HG02623 (cell line): ENCODE measurements at regions not wholly inside any gene's neighbourhood (a gene's known extent, or its start where the extent isn't known, plus 50 kb on each side); places are given as distances from the start of the nearest gene placed in this dataset.
"Not testable (repeated sequence)": the region's sequence is repeated elsewhere in the genome, so short reads cannot be mapped to it uniquely, and the experiment has no call there.

Experiments
- ATAC-seq: cut with Tn5 transposase; IDR thresholded peaks from one replicate; pipeline ENCODE4 v1.9.1; 2021; ENCODE audit warnings: moderate library complexity; ENCODE audit not compliant: unreplicated experiment

DNA sequence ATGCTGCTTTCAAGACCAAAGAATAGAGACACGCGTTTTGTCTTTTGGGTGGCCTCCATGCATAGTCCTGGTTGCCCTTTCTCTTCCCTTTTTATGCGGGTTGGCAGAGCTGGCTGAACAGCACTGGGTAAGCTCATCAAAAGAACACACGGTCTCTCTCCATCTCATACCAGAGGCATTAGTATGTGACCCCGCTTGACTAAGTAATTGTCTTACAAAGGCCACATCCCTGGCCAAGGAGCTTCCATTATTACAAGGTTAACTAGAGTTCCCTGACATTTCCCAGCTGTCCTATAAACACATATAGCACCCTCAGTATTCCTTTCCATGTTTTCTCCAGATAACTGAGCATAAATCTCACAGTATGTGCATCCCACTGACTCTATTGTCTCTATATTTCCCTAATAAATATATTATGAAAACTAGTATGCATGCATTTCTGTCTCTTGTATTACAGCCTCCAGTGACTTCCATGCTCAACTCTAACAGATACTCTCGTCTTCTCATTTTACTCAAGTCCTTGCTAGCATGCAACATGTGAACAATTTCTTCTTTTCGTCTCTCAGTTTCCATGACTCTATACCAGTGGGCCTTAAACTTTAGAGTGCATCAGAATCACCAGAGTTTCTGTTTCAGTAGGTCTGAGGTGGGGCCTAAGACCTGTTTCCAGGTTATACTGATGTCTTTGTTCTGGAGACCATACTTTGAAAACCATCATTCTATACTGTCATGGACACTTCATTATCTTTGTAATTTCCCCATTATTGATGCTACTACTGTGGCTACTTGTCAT, 247.7 kb upstream of the ARSJ start:
- peak; percentile 94 for ATAC-seq

DNA sequence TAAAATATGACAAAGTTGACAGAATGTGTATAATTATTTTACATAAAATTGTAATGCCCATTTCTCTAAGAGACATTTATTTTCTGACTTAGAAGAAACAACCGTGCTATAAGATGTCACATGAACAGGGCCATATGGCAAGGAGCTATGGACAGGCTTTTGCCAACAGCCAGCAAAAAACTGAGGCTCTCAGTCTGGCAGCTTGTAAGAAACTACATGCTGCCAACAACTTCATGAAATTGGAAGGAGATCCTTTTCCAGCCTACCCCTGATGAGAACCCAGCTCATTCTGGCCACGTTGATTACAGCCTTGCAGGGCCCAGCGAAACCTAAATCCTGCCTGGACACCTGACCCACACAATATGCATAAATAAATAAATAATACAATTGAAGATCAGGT, 250.3 kb upstream of the ARSJ start:
- ATAC-seq, result no peak

DNA sequence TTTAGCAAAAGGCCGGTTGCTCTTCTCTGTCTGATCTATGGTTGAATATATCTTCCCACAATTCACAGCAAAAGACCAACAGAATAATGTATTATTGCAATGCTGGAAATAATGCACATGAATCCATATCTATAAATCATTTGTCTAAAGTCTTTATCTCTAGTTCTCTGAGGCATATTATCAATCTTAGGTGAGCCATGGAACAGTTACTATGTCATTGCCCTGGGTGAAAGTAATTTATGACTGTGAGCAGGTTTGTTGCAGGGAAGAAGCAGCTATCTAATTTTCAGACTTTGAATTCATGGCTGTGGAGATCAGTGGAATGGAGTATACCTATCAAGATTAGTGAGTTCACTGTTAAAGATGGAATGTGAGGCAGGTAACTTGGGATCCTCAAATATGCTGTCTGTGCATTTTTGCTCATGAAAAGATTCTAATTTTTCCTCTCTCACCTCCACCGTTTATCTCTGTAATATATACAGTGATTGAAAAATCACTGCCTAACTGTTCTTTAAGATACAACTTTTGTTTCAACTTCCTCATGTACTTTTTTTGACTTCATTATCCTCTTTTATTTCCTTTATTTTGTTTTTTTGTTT, 256.8 kb upstream of the ARSJ start:
- no peak for ATAC-seq

DNA sequence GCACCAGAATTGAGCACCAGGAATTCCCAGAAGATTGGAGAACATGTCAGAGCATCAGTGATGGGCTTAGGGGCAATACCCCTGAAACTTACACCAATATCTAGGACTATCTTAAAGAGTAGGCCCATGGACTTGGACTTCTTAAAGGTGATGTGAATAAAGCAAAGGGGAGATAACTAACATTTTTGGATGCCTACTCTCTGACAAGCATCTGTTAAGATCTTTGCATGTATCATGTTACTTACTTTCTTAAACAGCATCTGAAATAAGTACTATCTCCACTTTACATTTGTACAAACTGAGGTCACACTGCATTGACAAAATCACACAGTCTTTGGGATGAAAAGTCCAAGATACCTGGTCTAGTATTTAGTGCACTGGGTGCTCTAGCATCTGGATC, 258.6 kb upstream of the ARSJ start:
- no peak for ATAC-seq

DNA sequence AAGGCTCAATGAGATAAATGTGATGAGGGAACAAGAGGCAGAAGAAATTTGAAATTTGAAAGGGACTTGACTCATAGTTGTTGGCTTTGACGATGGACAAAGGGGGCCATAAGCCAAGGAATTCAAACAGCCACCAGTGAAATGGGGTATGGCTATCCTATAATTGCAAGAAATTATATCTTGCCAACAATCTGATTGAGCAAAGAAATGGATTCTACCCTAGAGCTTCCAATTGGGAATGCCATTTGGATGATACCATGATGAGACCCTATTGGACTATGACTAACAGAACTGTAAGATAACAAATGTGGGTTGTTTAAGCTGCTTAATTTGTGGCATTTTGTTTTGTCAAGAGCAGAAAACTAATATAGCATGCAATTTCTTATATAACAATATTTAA, 270.1 kb upstream of the ARSJ start:
- no peak for ATAC-seq

DNA sequence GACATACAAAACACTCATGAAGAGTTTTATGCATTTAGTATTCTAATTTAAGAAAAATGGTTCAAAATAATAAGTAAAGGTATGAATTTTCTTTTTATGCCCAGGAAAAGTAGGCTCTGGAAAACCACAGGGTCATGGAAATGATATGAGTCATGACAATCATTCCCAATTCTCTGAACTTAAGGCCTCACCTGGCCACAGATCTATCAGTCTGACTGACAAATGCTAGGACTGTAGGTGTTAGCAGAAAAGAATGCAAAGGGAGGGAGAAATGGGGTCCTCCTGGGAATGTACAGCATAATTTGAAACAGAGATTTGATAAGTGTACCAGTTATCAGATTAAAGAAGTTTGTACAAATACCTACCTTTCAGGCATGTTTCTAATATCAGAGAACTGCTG, 270.5 kb upstream of the ARSJ start:
- ATAC-seq, result no peak

DNA sequence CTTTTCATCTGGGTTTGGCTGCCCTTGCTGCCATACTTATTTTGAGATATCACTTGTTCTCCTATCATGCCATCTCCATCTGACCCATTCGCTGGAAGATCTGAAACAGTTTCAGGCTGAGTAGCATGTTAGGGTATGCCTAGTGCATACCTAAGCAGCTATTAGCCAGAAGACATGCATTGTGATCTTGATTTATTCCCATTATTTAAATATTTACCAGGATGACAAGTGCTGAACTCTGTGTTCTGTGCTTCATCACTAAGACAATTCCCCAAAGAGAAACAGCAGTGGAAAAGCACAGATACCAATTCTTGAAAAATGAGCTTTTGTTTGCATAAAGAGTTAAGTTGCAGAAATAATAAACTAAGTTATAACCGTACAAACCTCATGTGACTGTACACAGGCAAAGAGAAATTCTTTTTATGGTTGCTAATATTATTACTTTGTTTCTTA, 271.0 kb upstream of the ARSJ start:
- no peak for ATAC-seq

DNA sequence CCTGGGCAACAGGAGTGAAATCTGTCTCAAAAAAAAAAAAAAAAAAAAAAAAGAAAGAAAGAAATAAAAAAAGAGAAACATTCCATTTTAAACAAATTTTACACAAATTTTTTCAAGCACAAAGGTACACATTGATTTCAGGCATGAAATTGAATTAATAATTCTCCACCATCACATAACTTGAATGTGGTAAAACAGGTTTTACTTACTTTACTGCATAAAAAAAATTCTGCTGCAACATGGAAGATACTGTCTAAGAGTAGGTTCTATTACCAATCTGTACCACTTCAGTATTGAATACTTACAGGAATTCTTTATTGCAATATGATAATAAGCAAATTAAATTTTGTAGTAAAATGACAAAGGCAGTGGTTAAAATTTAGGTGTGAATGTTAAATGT, 271.6 kb upstream of the ARSJ start:
- no peak for ATAC-seq

DNA sequence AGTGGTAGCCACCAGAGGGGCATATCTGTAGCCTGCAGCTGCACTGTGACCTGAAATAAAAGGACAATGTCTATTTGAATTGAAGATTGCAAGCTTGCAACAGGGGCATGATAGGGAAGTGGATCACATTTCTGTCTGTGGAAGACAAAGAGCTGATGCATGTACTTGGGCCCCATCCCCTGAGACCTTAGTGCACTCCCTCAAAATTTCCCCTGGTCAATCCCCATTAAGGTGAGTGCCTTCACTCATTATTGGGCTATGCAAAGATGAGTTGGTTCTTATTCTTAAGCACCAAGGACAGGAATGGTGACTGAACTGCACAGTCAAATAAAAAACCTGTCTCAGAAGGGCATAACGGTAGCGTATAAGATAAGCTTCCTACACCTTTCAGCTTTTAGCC, 273.1 kb upstream of the ARSJ start:
- no peak for ATAC-seq

DNA sequence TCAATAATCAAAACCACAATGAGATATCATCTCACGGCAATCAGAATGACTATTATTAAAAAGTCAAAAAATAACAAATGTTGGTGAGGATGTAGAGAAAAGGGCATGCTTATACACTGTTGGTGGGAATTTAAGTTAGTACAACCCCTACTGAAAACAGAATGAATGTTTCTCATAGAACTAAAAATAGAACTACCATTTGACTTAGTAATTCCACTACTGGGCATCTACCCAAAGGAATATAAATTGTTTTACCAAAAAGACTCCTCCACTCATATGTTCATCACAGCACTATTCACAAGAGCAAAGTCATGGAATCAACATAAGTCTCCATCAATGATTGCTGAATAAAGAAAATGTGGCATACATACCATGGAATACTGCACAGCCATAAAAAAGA, 278.1 kb upstream of the ARSJ start:
- ATAC-seq, result no peak

DNA sequence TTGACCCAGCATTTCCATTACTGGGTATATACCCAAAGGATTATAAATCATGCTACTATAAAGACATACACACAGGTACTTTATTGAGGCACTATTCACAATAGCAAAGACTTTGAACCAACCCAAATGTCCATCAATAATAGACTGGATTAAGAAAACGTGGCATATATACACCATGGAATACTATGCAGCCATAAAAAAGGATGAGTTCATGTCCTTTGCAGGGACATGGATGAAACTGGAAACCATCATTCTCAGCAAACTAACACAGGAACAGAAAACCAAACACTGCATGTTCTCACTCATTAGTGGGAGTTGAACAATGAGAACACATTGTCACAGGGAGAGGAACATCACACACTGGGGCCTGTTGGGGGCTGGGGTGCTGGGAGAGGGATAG, 283.0 kb upstream of the ARSJ start:
- ATAC-seq, result not testable (repeated sequence)

DNA sequence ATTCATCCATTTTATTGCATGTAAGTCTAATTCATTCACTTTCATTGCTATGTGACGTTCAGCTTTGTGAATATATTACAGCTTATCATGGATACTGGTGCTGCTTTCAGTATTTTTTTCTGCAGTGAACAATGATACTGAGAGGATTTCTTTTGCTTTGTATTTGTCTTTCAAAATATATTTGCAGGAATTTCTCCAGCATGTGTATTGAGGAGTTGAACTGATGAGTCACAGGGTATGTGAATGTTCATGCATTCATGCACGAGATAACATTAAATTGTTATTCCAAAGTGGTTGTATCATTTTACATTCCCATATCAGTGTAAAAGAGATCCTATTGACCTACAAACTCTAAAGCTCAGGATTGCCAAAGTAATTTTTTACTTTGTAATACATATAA, 283.8 kb upstream of the ARSJ start:
- no peak for ATAC-seq

DNA sequence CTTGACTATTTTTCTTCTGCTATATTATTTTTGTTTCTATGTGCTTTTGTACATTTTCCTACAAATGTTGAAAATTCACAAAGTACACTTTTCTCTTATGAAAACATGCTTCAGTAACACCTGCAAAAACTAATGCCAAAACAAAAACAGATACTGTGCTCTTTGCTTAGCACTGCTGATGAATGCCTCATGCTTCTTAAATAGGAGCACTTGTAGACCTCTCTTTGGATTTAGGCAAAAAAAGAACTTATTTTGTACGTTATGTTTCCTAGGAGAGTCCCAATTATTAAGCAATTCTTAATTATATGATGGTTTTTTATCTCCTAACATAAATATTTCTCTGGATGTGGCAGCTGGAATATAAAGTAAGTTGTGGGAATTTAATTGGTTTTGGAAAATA, 285.0 kb upstream of the ARSJ start:
- ATAC-seq, result no peak

DNA sequence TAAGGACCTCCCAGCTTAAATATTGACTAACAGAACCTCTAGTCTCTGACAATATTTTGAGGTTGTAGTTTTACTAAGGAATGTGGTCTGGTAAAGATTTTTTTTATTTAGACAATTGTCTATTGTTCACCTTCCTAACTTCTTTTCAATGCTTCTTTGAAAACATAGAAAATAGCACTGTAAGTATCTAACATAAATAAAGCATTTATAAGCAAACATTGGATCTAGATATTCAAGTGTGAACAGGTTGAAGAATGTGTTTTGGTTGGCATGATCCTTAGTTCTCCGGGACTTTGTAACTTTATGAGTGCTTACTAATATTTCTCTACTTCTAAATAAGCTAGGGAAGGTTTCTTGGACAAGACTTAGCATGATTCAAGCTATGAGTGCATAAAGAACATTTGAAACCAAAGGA, 285.4 kb upstream of the ARSJ start:
- no peak for ATAC-seq

DNA sequence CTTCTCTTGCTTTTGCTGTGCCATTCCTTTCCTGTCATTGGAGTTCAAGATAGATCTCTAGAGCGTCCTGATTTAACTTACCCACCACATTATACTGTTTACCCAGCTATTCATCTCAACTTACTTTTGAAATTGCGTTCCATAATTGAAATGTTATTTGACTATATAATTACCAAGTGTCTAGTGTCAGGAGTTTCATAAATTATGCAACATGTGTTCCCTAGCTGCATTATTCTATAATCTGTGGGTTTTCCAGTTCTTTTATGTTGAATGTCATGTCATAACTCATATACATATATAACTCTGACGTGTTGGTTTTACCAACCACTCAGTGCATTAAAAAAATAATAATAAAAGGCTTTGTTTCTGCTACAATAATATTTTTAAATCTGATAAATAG, 285.9 kb upstream of the ARSJ start:
- no peak for ATAC-seq

DNA sequence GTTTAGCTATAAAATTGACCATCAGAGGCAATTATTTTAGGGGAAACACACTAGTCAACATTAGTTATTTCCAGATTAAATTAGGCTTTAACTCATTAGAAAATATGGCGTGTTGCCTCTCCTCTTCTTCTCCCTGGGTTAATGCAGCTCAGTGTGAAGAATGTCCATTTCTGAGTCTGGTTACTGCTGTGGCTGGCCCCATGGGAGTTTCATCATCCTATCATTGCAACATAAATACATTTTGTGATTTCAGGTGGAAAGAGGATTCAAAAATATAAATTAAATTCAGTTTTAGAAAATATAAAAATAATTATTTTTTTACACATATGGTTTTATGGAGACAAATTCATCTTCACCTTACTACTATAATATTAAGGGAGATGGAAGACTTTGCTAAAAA, 288.5 kb upstream of the ARSJ start:
- no peak for ATAC-seq

DNA sequence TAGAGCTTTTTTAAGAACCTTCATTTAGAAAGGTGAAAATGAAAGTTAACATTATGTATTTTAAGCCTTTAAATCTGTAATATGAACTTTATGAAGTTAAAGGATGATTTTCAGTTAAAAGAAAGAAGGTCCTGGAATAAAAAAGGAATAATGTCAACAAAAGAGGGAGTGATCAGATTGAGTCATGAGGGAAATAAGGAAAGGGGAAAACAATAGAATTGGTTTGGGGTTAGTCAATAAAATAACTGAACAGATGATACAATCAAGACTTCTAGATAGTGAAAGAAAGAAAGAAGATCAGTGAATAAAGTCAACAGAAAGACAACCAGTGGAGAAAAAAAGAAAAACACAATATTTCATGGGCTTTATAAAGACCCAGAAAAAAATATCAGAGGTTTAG, 291.6 kb upstream of the ARSJ start:
- no peak for ATAC-seq

DNA sequence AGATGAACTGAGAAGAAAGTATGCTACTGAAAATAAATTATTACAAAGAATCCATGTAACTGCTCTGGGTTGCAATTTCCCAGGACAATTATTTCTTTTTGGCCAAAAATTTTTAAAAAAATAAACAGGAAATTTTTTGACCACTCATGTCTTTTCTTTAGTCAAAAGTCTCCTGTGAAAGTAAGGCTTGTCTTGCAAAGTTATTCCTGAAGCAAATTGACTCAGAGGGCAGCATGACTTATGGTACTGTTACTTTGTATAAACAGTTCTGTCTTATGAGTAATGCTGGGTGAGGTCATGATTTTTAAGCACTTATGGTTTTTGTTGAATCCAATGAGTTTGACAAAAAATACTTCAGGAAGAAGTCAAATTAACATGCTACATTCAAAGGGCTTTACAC, 292.8 kb upstream of the ARSJ start:
- ATAC-seq, result no peak

DNA sequence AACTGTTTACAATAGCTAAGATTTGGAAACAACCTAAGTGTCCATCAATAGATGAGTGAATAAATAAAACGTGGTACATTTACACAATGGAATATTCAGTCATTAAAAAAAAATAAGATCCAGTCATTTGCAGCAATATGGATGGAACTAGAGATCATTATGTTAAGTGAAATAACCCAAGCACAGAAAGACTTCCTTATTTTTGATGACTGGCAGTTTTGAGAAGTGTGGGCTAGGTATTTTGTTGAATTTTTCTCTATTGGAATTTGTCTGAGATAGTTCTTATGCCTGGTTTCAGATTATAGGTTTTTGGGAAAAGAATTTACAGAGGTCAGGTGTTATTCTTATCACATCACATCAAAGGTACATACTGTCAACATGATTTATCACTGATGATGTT, 293.8 kb upstream of the ARSJ start:
- no peak for ATAC-seq

DNA sequence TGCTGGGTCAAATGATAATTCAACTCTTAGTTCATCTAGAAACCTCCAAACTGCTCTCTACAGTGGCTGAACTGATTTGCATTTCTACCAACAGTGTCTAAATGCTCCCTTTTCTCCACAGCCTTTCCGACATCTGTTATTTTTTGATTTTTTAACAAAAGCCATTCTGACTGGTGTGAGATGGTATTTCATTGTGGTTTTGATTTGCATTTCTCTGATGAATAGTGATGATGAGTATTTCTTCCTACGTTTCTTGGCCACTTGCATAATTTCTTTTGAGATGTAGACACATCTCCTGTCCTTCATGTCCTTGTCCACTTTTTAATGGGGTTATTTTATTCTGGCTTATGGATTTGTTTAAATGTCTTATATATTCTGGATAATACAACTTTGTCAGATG, 298.2 kb upstream of the ARSJ start:
- no peak for ATAC-seq

DNA sequence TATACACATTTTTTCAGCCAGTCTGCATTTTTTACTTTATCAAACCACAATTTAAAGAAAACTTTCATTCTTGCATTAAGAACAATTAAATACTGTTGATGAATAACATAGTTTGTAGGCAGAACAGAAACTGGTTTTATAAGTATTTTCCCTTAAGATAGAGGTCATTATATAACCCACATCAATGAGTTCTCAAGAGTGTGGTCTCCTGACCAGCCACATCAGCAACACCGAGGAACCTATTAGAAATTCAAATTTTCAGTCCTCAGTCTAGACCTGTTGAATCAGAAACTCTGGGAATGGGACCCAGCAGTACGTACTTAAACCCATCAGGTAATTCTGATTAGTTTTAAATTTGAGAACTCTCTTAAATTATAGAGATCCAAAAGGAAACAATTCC, 299.6 kb upstream of the ARSJ start:
- ATAC-seq, result no peak

DNA sequence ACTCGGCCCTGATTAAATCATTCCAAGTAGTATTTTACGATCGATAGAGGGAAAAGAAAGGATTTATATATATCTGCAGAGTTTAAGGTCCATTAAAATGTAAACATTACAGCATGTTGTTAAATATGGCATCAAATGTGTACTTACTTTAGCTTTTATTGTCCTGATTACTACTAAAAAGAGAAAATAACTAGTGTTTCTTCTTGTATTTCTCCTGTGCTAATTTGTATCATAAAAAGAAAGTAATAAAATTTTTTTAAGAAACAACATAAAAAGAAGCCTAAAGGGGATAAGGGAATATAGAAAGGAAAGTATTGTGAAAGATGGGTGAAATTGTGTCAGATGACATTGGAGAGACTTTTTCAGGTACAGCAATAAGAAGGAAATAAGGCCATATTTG, 300.3 kb upstream of the ARSJ start:
- no peak for ATAC-seq

DNA sequence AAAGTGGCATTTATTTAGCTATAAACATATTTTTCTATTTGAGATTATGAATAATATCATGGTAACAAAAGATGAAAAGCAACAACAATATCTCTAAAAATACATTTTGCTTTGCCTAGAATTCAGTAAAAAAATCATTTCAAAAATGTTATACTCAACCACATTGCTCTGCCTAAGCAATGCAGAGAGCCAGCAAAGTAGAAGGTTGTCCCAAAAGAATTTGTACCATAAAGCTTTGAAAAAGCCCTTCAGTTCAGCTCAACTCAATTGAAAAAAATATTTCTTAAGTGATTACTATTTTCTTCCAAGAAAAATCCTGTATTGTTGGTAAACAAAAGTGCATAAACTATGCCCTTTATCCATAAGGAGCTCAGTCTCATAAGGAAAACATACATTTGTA, 301.2 kb upstream of the ARSJ start:
- ATAC-seq, result no peak
